IPS-20b (cell line): ENCODE measurements at regions not wholly inside any gene's neighbourhood (a gene's known extent, or its start where the extent isn't known, plus 50 kb on each side); places are given as distances from the start of the nearest gene placed in this dataset.
"Not testable (repeated sequence)": the region's sequence is repeated elsewhere in the genome, so short reads cannot be mapped to it uniquely, and the experiment has no call there.

Experiments used
- H3K27ac ChIP-seq: one replicate; pipeline ENCODE4 v1.5.1; 2013; ENCODE audit warnings: low read length
- H3K27me3 ChIP-seq: 2 replicates; pipeline ENCODE4 v1.6.1; 2013; ENCODE audit warnings: mild to moderate bottlenecking, low read length, inconsistent platforms; ENCODE audit not compliant: insufficient read depth
- H3K36me3 ChIP-seq: 2 replicates; pipeline ENCODE4 v1.6.1; 2013; ENCODE audit warnings: low read depth, mild to moderate bottlenecking, inconsistent platforms, low read length, moderate library complexity; ENCODE audit not compliant: insufficient read depth
- H3K4me1 ChIP-seq: 2 replicates; pipeline ENCODE4 v1.6.1; 2013; ENCODE audit warnings: mild to moderate bottlenecking, control low read depth, inconsistent platforms, low read length, moderate library complexity; ENCODE audit not compliant: insufficient read depth
- H3K4me3 ChIP-seq: 2 replicates; pipeline ENCODE4 v1.5.1; 2013; ENCODE audit warnings: mild to moderate bottlenecking, low read length, inconsistent platforms
- H3K9ac ChIP-seq: 2 replicates; pipeline ENCODE4 v1.6.1; 2013; ENCODE audit warnings: low read depth, mild to moderate bottlenecking, inconsistent platforms, low read length, moderate library complexity
- H3K9me3 ChIP-seq: 2 replicates; pipeline ENCODE4 v1.6.1; 2013; ENCODE audit warnings: mild to moderate bottlenecking, low read depth, low read length, inconsistent platforms; ENCODE audit not compliant: insufficient read depth

GRCh38 chr14:44609201-44609600, 102.1 kb upstream of the FSCB start:
- no peaks in the 10 kb centered on the region for H3K27me3 ChIP-seq
- H3K36me3 ChIP-seq = no peaks in the 10 kb centered on the region
- no peaks in the 10 kb centered on the region for H3K9me3 ChIP-seq
- no peak overlapping the region for H3K4me3 ChIP-seq
- no peak overlapping the region for H3K9ac ChIP-seq
- H3K27ac ChIP-seq = no peak overlapping the region
- no peaks in the 10 kb centered on the region for H3K4me1 ChIP-seq

DNA sequence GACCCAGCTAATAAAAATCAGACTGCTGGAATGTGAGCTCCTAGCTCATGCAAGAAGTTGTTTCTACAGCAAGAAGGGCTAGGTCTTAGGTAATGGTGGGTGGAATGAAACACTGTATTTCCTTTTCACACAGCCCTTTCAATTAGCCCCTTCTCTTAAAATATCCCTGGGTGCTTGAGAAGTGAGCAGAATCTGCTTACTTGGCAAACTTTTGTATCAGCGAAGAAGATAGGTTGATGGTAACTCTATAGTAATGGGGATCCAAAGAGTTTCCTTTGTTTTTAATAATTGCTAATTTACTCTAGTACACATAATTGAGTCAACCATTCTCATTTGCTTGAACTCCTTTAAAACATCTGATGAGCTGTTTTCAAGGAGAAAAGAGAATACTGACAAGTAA, 100.6 kb upstream of the FSCB start:
- Histone ChIP-seq H3K27ac (no peak overlapping the region), H3K27me3 (no peaks in the 10 kb centered on the region), H3K4me3 (no peak overlapping the region), H3K36me3 (no peaks in the 10 kb centered on the region), H3K9me3 (no peaks in the 10 kb centered on the region), H3K4me1 (no peaks in the 10 kb centered on the region), H3K9ac (no peak overlapping the region)

GRCh38 chr14:44606576-44606975, 99.5 kb upstream of the FSCB start:
- Histone ChIP-seq H3K27ac (no peak overlapping the region), H3K36me3 (no peaks in the 10 kb centered on the region), H3K4me1 (no peaks in the 10 kb centered on the region), H3K27me3 (no peaks in the 10 kb centered on the region), H3K4me3 (no peak overlapping the region), H3K9ac (no peak overlapping the region), H3K9me3 (no peaks in the 10 kb centered on the region)

- H3K9me3 ChIP-seq, H3K27me3 ChIP-seq, H3K27ac ChIP-seq, H3K9ac ChIP-seq, H3K4me1 ChIP-seq, H3K36me3 ChIP-seq, H3K4me3 ChIP-seq: not testable (repeated sequence)
Observed at GRCh38 chr14:44601266-44601665, 94.2 kb upstream of the FSCB start.

- Histone ChIP-seq H3K9ac (no peak overlapping the region), H3K36me3 (no peaks in the 10 kb centered on the region), H3K27ac (no peak overlapping the region), H3K4me3 (no peak overlapping the region), H3K27me3 (no peaks in the 10 kb centered on the region), H3K4me1 (no peaks in the 10 kb centered on the region), H3K9me3 (peaks cover 2% of the 10 kb centered on the region; the same call in 1 of the 2 replicates)
Observed at GRCh38 chr14:44589180-44589579, 82.1 kb upstream of the FSCB start.

DNA sequence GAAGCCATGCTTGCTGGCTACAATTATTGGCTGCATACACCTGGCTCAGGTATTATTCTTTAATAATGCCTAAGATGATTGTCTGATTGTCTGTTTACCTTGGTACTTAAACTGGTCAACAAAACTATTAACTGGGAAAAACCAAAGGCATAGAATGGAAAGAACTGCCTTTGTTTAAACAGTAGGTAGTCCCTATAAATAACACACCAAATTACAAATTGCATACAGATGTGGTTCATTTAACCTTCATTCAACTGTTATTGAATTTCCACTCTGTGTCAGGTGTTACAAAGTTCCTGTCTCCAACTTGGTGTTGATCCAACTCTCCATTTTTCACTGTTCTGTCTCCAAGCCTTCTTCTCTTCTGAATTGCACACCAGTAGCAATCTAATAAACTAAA, 79.8 kb upstream of the FSCB start:
- Histone ChIP-seq H3K9me3 (peaks cover 2% of the 10 kb centered on the region), H3K4me3 (no peak overlapping the region), H3K27me3 (no peaks in the 10 kb centered on the region), H3K36me3 (no peaks in the 10 kb centered on the region), H3K27ac (no peak overlapping the region), H3K4me1 (no peaks in the 10 kb centered on the region), H3K9ac (no peak overlapping the region)

GRCh38 chr14:44576356-44576755, 69.3 kb upstream of the FSCB start:
- no peaks in the 10 kb centered on the region for H3K36me3 ChIP-seq
- H3K27ac ChIP-seq = no peak overlapping the region
- H3K4me1 ChIP-seq = no peaks in the 10 kb centered on the region
- H3K4me3 ChIP-seq = no peak overlapping the region
- no peaks in the 10 kb centered on the region for H3K27me3 ChIP-seq
- H3K9me3 ChIP-seq = peaks cover 7% of the 10 kb centered on the region; the same call in 1 of the 2 replicates
- no peak overlapping the region for H3K9ac ChIP-seq

GRCh38 chr14:44567997-44568396, 60.9 kb upstream of the FSCB start:
- Histone ChIP-seq H3K4me1 (no peaks in the 10 kb centered on the region), H3K4me3 (no peak overlapping the region), H3K36me3 (no peaks in the 10 kb centered on the region), H3K9ac (no peak overlapping the region), H3K27ac (no peak overlapping the region), H3K9me3 (no peaks in the 10 kb centered on the region), H3K27me3 (no peaks in the 10 kb centered on the region)

- no peak overlapping the region for H3K27ac ChIP-seq
- no peak overlapping the region for H3K9ac ChIP-seq
- no peaks in the 10 kb centered on the region for H3K4me1 ChIP-seq
- H3K4me3 ChIP-seq = no peak overlapping the region
- H3K27me3 ChIP-seq = no peaks in the 10 kb centered on the region
- H3K9me3 ChIP-seq = no peaks in the 10 kb centered on the region
- no peaks in the 10 kb centered on the region for H3K36me3 ChIP-seq
Observed at GRCh38 chr14:44565968-44566367, 58.9 kb upstream of the FSCB start.

- H3K4me1 ChIP-seq = no peaks in the 10 kb centered on the region
- no peak overlapping the region for H3K4me3 ChIP-seq
- no peaks in the 10 kb centered on the region for H3K36me3 ChIP-seq
- no peaks in the 10 kb centered on the region for H3K27me3 ChIP-seq
- H3K27ac ChIP-seq = no peak overlapping the region
- no peak overlapping the region for H3K9ac ChIP-seq
- no peaks in the 10 kb centered on the region for H3K9me3 ChIP-seq
Observed at GRCh38 chr14:44564908-44565307, 57.8 kb upstream of the FSCB start.
